A549 (cell line): ENCODE measurements at regions not wholly inside any gene's neighbourhood (a gene's known extent, or its start where the extent isn't known, plus 50 kb on each side); places are given as distances from the start of the nearest gene placed in this dataset.

Experiments
- ATAC-seq, 2 experiments: fragments of 200-7000 bp in 1 of 2; fragments of >200 bp in 1 of 2; cut with Nextera tagmentation in 1 of 2; cut with Tn5 transposase in 1 of 2; 3 replicates each; pipeline versions ENCODE4 v1.8.0 to v1.9.1; 2018 to 2020; ENCODE audit warnings: mild to moderate bottlenecking in 1 of 2, moderate library complexity in 1 of 2
- CTCF ChIA-PET: fragments of 300-600 bp; sonication (Branson Sonifier 250); formaldehyde crosslinking; extraction: SDS; loops from one replicate; lab custom pipeline; 2021; ENCODE audit warnings: antibody characterized with exemption, inconsistent platforms; lab: Yijun Ruan, JAX
- POLR2A ChIA-PET: fragments of 350-600 bp; formaldehyde crosslinking; extraction: SDS; loops from one replicate; lab custom pipeline; 2021; ENCODE audit warnings: antibody characterized with exemption, inconsistent platforms; lab: Yijun Ruan, JAX
- DNase-seq, 2 experiments: peaks; one replicate each; pipeline versions ENCODE4 v3.0.0 to v3.0.0-alpha.2; 2011 to 2016; ENCODE audit warnings: low read depth in 1 of 2, low spot score in 1 of 2
- FAIRE-seq: peaks from 2 replicates; lab custom pipeline; 2011; peaks lifted over from hg19 to GRCh38; lab: Jason Lieb, UNC
- H3K27ac ChIP-seq, 2 experiments: fragments of >200 bp; sonication (Bioruptor Twin); formaldehyde crosslinking; 3 replicates each; pipeline ENCODE4 v1.5.1; 2016 to 2017
- H3K4me1 ChIP-seq: fragments of >200 bp; sonication (Bioruptor Twin); formaldehyde crosslinking; 3 replicates; pipeline ENCODE4 v1.6.1; 2016
- H3K4me2 ChIP-seq: fragments of >200 bp; sonication (Bioruptor Twin); formaldehyde crosslinking; 3 replicates; pipeline ENCODE4 v1.6.1; 2016
- H3K4me3 ChIP-seq: fragments of >200 bp; sonication (Bioruptor Twin); formaldehyde crosslinking; 3 replicates; pipeline ENCODE4 v1.5.1; 2016
- H3K9me3 ChIP-seq: fragments of >200 bp; sonication (Bioruptor Twin); formaldehyde crosslinking; 3 replicates; pipeline ENCODE4 v1.6.1; 2016
- BCL3 ChIP-seq: fragments of >200 bp; sonication (Bioruptor Twin); formaldehyde crosslinking; IDR thresholded peaks from 3 replicates; pipeline ENCODE4 v1.6.1; 2016
- CHD2 ChIP-seq: fragments of 150-350 bp; IDR thresholded peaks from 2 replicates; pipeline ENCODE4 v1.6.1; 2014; ENCODE audit warnings: low read length; ENCODE audit not compliant: partially characterized antibody
- CHD4 ChIP-seq: fragments of 200-600 bp; sonication (generic); IDR thresholded peaks from 2 replicates; pipeline ENCODE4 v1.6.1; 2016; ENCODE audit warnings: antibody characterized with exemption, mild to moderate bottlenecking, borderline replicate concordance
- EHMT2 ChIP-seq: fragments of 200-600 bp; sonication (generic); IDR thresholded peaks from 2 replicates; pipeline ENCODE4 v1.6.1; 2016; ENCODE audit warnings: antibody characterized with exemption, low read depth, mild to moderate bottlenecking, moderate library complexity
- ELK1 ChIP-seq: fragments of 150-350 bp; IDR thresholded peaks from 2 replicates; pipeline ENCODE4 v1.6.1; 2014; ENCODE audit warnings: low read depth, mild to moderate bottlenecking, low read length
- EP300 ChIP-seq, 2 experiments: fragments of >200 bp; sonication (Bioruptor Twin); formaldehyde crosslinking; IDR thresholded peaks; 2 replicates in 1 of 2; 3 replicates in 1 of 2; pipeline ENCODE4 v1.6.1; 2016 to 2017
- ESRRA ChIP-seq: fragments of 150-350 bp; IDR thresholded peaks from 2 replicates; pipeline ENCODE4 v1.6.1; 2014; ENCODE audit warnings: mild to moderate bottlenecking, low read length, borderline replicate concordance
- FOSB ChIP-seq: fragments of 250-450 bp; sonication (Bioruptor Pico); IDR thresholded peaks from 2 replicates; pipeline ENCODE4 v1.5.0; 2020; ENCODE audit warnings: mild to moderate bottlenecking, moderate library complexity
- GATA3 ChIP-seq: IDR thresholded peaks from 2 replicates; pipeline ENCODE4 v1.6.1; 2012; ENCODE audit warnings: borderline replicate concordance
- HES2 ChIP-seq: fragments of >200 bp; sonication (Bioruptor Twin); formaldehyde crosslinking; IDR thresholded peaks from 2 replicates; pipeline ENCODE4 v1.6.1; 2016
- JUNB ChIP-seq: fragments of >200 bp; sonication (Bioruptor Twin); formaldehyde crosslinking; IDR thresholded peaks from 2 replicates; pipeline ENCODE4 v1.6.1; 2016
- MYC ChIP-seq: IDR thresholded peaks from 2 replicates; pipeline ENCODE4 v1.6.1; 2012; ENCODE audit warnings: mild to moderate bottlenecking, inconsistent platforms, low read length, improper control_type of control experiment, borderline replicate concordance
- NFE2L2 ChIP-seq: fragments of 150-350 bp; conservative IDR thresholded peaks from 2 replicates; pipeline ENCODE4 v1.6.1; 2014; ENCODE audit warnings: low read length
- POLR2AphosphoS2 ChIP-seq: conservative IDR thresholded peaks from 2 replicates; pipeline ENCODE4 v1.6.1; 2012; ENCODE audit warnings: low read length, improper control_type of control experiment, inconsistent platforms
- RAD21 ChIP-seq, 2 experiments: fragments of >200 bp in 1 of 2; sonication (Bioruptor Twin) in 1 of 2; formaldehyde crosslinking in 1 of 2; IDR thresholded peaks in 1 of 2; conservative IDR thresholded peaks in 1 of 2; 2 replicates in 1 of 2; 3 replicates in 1 of 2; pipeline ENCODE4 v1.6.1; 2012 to 2018; ENCODE audit warnings: inconsistent platforms in 1 of 2
- RARB ChIP-seq: fragments of 250-450 bp; sonication (Bioruptor Pico); IDR thresholded peaks from 2 replicates; pipeline ENCODE4 v1.8.0; 2021; ENCODE audit warnings: mild to moderate bottlenecking, moderate library complexity
- RNF2 ChIP-seq: fragments of 200-600 bp; sonication (generic); IDR thresholded peaks from 2 replicates; pipeline ENCODE4 v1.6.1; 2016; ENCODE audit warnings: low read depth, mild to moderate bottlenecking, antibody characterized with exemption, moderate library complexity, borderline replicate concordance
- TP53 ChIP-seq: fragments of 250-450 bp; sonication (Bioruptor Pico); IDR thresholded peaks from 2 replicates; pipeline ENCODE4 v1.5.0; 2021; ENCODE audit warnings: mild to moderate bottlenecking, moderate library complexity
- ZSCAN20 ChIP-seq: fragments of 250-450 bp; sonication (Bioruptor Pico); IDR thresholded peaks from 2 replicates; pipeline ENCODE4 v1.8.0; 2022; ENCODE audit warnings: mild to moderate bottlenecking, moderate library complexity
- WGBS: methylation state at CpG from one replicate; pipeline ENCODE4 v1.1.6; 2017; ENCODE audit errors: missing lambda C conversion rate; 5-methylcytosine and 5-hydroxymethylcytosine counted together
- TF ChIP-seq, protein P1 (sequence below): IDR thresholded peaks from 2 replicates; pipeline ENCODE4 v1.6.1; 2012; ENCODE audit warnings: low read depth, borderline replicate concordance

DNA sequence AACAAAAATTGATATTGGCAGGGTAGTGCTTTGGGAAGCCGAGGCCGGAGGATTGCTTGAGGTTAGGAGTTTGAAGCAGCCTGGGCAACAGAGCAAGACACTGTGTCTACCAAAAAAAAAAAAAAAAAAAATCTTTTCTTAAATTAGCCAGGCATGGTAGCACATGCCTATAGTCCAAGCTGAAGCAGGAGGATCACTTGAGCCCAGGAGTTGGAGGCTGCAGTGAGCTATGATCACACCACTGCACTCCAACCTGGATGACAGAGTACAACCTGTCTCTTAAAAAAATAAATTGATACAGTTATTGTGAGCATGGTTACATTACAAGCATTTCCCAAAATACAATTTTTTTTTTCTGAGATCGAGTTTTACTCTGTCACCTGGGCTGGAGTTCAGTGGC lies 59.4 kb upstream of the SVIL start:
- POLR2A ChIA-PET: no interaction called here
- no peak for ATAC-seq
- 88% methylated on average over 3 of the region's 3 CpGs for WGBS

DNA sequence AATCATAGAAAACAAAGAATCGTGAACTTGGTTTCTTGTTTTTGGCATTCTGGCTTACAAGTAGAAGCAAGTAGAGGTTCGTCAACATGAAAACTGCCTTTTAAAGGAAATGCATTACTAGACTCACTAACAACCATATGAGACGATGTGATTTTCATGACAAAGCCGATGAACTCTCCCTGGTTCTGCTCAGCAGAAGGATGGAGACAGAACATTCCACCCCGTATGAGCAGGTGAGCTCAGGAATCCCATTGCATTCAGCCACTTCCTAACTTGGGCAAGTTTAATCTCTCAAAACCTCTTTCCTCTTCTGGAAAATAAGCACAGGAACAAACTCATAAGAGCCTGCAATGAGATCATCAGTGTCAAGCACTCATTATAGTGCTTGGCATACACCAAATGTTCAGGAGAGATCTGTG lies 57.4 kb upstream of the SVIL start:
- ATAC-seq (no peak), FAIRE-seq (no peak)
- Histone ChIP-seq H3K9me3 (no peaks in the 10 kb centered on the region), H3K27ac (no peak overlapping the region), H3K4me3 (no peak overlapping the region), H3K4me2 (no peak overlapping the region)
- WGBS: 96% methylated on average over 5 of the region's 5 CpGs
- POLR2A ChIA-PET: no interaction called here
- TF ChIP-seq NFE2L2 (no peak), CHD2 (no peak), ELK1 (no peak), ZSCAN20 (no peak), EHMT2 (no peak), EP300 (IDR thresholded peaks at IDR 0.05) (no peak), GATA3 (no peak)
- TF ChIP-seq, all 56 proteins: peak for 0
- peaks cover 30% of the 10 kb centered on the region for H3K4me1 ChIP-seq
- CTCF ChIA-PET: interaction anchor here (0.9 to 1.4 kb wide), 2 partner anchors 17 to 44 kb away, joined by 3 read pairs; no protein-coding TSS in a partner anchor
- DNase-seq: no peak

More for the DNA sequence above, 59.4 kb upstream of the SVIL start:
- FAIRE-seq (no peak), DNase-seq (no peak)
- Histone ChIP-seq H3K4me2 (no peak overlapping the region), H3K4me3 (no peak overlapping the region), H3K27ac (no peak overlapping the region), H3K4me1 (peaks cover 12% of the 10 kb centered on the region), H3K9me3 (no peaks in the 10 kb centered on the region)
- no peak for TF ChIP-seq HES2
- no peak for TF ChIP-seq ESRRA
- no peak for TF ChIP-seq TP53 (CRISPR knock-in tag)
- TF ChIP-seq CHD2: no peak
- no peak for TF ChIP-seq ELK1
- no peak for TF ChIP-seq FOSB (CRISPR knock-in tag)
- TF ChIP-seq CHD4: no peak
- CTCF ChIA-PET: no interaction called here

- ChIA-PET POLR2A (no interaction called here), CTCF (interaction anchor here (0.9 to 1.4 kb wide), 2 partner anchors 17 to 44 kb away, joined by 3 read pairs; no protein-coding TSS in a partner anchor)
- ATAC-seq (no peak; a peak in 1 of 6 replicates), DNase-seq (no peak), FAIRE-seq (no peak)
- no peak overlapping the region for H3K4me3 ChIP-seq
- no peaks in the 10 kb centered on the region for H3K9me3 ChIP-seq
- WGBS: 70% methylated on average over 5 of the region's 5 CpGs
- no peak overlapping the region for H3K27ac ChIP-seq
- H3K4me2 ChIP-seq: no peak overlapping the region
- peaks cover 30% of the 10 kb centered on the region for H3K4me1 ChIP-seq
- TF ChIP-seq, protein P1, sequence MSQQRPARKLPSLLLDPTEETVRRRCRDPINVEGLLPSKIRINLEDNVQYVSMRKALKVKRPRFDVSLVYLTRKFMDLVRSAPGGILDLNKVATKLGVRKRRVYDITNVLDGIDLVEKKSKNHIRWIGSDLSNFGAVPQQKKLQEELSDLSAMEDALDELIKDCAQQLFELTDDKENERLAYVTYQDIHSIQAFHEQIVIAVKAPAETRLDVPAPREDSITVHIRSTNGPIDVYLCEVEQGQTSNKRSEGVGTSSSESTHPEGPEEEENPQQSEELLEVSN: no peak
- TF ChIP-seq RAD21 (conservative IDR thresholded peaks at IDR 0.05 in 1 of 2, IDR thresholded peaks at IDR 0.05 in 1 of 2) (no peak), RNF2 (no peak), ZSCAN20 (no peak), BCL3 (no peak), POLR2AphosphoS2 (no peak), JUNB (no peak), RARB (CRISPR knock-in tag) (no peak), MYC (no peak)
These were observed 56.8 kb upstream of the SVIL start for GRCh38 chr10:29691564-29692072.
